Esophagus muscularis mucosa (tissue), 4 donors: ENCODE measurements at regions not wholly inside any gene's neighbourhood (a gene's known extent, or its start where the extent isn't known, plus 50 kb on each side); places are given as distances from the start of the nearest gene placed in this dataset.
"Not testable (repeated sequence)": the region's sequence is repeated elsewhere in the genome, so short reads cannot be mapped to it uniquely, and the experiment has no call there.

Experiments used
- DNase-seq: peaks from one replicate; pipeline ENCODE4 v3.0.0-alpha.2; 2017; ENCODE audit errors: extremely low spot score
- H3K27ac ChIP-seq, 4 donors: fragments of 200-600 bp; sonication (generic); replicated peaks in 1 of 4; 1 replicate in 3 of 4; 2 replicates in 1 of 4; pipeline ENCODE4 v1.5.1; 2016 to 2019; ENCODE audit warnings: mild to moderate bottlenecking in 1 of 4
- H3K27me3 ChIP-seq, 4 donors: fragments of 200-600 bp; sonication (generic); one replicate each; pipeline versions ENCODE4 v1.5.1 to v1.6.0; 2016 to 2019
- H3K36me3 ChIP-seq, 4 donors: fragments of 200-600 bp; sonication (generic); one replicate each; pipeline ENCODE4 v1.5.1; 2016 to 2019
- H3K4me1 ChIP-seq, 4 donors: fragments of 200-600 bp; sonication (generic); one replicate each; pipeline ENCODE4 v1.5.1; 2016 to 2019
- H3K4me3 ChIP-seq, 4 donors: fragments of 200-600 bp; sonication (generic); 1 replicate in 2 of 4; 2 replicates in 2 of 4; pipeline ENCODE4 v1.5.1; 2016 to 2019; ENCODE audit warnings: mild to moderate bottlenecking in 4 of 4, moderate library complexity in 1 of 4
- H3K9me3 ChIP-seq, 4 donors: fragments of 200-600 bp; sonication (generic); 1 replicate in 3 of 4; 2 replicates in 1 of 4; pipeline ENCODE4 v1.5.1; 2016 to 2019
- EP300 ChIP-seq: sonication (generic); formaldehyde crosslinking; IDR thresholded peaks from one replicate; pipeline ENCODE4 v1.6.1; 2017; ENCODE audit warnings: antibody characterized with exemption
- POLR2A ChIP-seq: fragments of 450-650 bp; IDR thresholded peaks from one replicate; pipeline ENCODE4 v1.6.1; 2017; ENCODE audit warnings: antibody characterized with exemption, moderate library complexity, mild to moderate bottlenecking, low read depth
- POLR2AphosphoS5 ChIP-seq, 2 donors: sonication (generic); formaldehyde crosslinking; IDR thresholded peaks; one replicate each; pipeline ENCODE4 v1.6.1; 2017; ENCODE audit warnings: antibody characterized with exemption in 2 of 2
- WGBS: methylation state at CpG from one replicate; pipeline ENCODE4 v1.1.5; 2018; 5-methylcytosine and 5-hydroxymethylcytosine counted together
- intact Hi-C: fragments of 100-400 bp; cut with DNase I; formaldehyde crosslinking; loops from one replicate; pipeline ENCODE4 v1.15.1; 2023
- TF ChIP-seq, protein P1 (sequence below), 3 experiments: fragments of 200-600 bp in 2 of 3; fragments of 450-650 bp in 1 of 3; sonication (generic) in 2 of 3; IDR thresholded peaks; one replicate each; pipeline ENCODE4 v1.5.1; 2017 to 2019; ENCODE audit warnings: antibody characterized with exemption in 3 of 3, mild to moderate bottlenecking in 2 of 3, moderate library complexity in 1 of 3

DNA sequence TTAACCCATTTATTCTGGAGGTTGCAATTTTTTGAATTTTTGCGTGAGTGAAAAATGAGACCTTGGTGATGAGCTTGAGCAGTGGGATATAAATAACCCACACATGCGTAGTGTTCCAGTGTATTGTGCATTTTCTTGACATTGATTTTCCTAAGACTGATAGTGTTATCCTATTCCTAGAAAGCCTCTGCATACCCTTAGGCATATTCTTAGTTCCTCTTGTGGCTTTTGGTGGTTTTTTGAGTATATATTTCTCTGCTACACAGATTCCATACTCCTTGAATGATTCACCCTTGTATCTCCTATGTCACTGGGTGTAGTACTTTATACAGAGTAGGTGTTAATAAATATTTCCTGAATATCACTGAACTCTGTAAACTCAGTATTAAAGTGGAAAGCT lies 363.4 kb upstream of the PDE3A start:
- no peak for DNase-seq
- H3K36me3 ChIP-seq: no peaks in the 10 kb centered on the region
- no peaks in the 10 kb centered on the region for H3K27me3 ChIP-seq
- no peaks in the 10 kb centered on the region for H3K9me3 ChIP-seq
- intact Hi-C loops: no loop called here
- no peak overlapping the region for H3K27ac ChIP-seq
- WGBS: 59% methylated on average over 2 of the region's 2 CpGs
- no peak overlapping the region for H3K4me3 ChIP-seq
- TF ChIP-seq, protein P1, sequence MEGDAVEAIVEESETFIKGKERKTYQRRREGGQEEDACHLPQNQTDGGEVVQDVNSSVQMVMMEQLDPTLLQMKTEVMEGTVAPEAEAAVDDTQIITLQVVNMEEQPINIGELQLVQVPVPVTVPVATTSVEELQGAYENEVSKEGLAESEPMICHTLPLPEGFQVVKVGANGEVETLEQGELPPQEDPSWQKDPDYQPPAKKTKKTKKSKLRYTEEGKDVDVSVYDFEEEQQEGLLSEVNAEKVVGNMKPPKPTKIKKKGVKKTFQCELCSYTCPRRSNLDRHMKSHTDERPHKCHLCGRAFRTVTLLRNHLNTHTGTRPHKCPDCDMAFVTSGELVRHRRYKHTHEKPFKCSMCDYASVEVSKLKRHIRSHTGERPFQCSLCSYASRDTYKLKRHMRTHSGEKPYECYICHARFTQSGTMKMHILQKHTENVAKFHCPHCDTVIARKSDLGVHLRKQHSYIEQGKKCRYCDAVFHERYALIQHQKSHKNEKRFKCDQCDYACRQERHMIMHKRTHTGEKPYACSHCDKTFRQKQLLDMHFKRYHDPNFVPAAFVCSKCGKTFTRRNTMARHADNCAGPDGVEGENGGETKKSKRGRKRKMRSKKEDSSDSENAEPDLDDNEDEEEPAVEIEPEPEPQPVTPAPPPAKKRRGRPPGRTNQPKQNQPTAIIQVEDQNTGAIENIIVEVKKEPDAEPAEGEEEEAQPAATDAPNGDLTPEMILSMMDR (IDR thresholded peaks at IDR 0.05): no peak
- TF ChIP-seq EP300 (no peak), POLR2AphosphoS5 (IDR thresholded peaks at IDR 0.05) (no peak), POLR2A (no peak)
- H3K4me1 ChIP-seq: no peaks in the 10 kb centered on the region

DNA sequence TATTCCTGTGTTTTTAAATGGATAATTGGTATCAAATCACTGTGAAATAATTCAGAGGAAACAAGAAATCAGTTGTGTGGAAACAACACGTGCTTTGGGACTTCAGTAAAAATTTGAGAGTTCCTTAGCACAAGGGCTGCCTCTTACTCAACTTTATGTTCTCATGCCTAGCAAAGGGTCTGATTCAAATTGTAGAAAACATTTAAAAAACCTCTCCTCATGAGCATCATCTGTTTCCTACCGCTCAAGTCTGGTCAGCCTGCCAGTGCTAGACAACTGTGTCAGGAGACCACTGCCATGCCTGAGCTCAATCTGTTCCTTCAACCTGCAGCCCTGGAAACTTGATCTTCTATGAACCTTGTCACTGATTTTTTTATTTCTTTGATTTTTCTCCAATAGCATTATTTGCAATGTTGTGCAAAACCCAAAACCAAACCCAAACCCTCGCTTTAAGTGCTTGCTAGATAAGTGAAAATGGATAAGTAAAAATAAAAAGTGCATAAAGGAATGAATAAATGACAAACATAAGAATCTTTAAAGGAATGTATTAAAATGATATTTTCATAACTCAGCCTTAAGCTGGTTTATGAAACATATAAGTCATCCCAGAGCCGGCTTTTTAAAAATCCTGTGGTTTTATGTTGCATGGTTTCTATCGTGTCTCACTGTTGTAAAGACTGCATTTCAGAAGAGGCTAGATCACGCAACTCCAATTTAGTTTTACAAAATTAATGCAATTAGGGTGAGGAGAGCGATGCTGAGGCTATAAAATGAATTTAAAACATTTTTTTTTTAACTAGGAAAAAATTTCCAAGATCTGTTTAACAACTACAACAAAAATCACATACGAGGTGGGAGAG lies 361.2 kb upstream of the PDE3A start:
- no peak for DNase-seq
- no peak overlapping the region for H3K4me3 ChIP-seq
- no peaks in the 10 kb centered on the region for H3K9me3 ChIP-seq
- no peaks in the 10 kb centered on the region for H3K27me3 ChIP-seq
- H3K27ac ChIP-seq: no peak overlapping the region
- H3K36me3 ChIP-seq: no peaks in the 10 kb centered on the region
- peaks cover 0 to 12% (median 6%) of the 10 kb centered on the region in 4 donors for H3K4me1 ChIP-seq
- WGBS: 88% methylated on average over 8 of the region's 8 CpGs
- TF ChIP-seq EP300: no peak
- no peak for TF ChIP-seq POLR2AphosphoS5 (IDR thresholded peaks at IDR 0.05)
- TF ChIP-seq POLR2A: no peak
- TF ChIP-seq, protein P1 (IDR thresholded peaks at IDR 0.05): no peak
- intact Hi-C loops: no loop called here

DNA sequence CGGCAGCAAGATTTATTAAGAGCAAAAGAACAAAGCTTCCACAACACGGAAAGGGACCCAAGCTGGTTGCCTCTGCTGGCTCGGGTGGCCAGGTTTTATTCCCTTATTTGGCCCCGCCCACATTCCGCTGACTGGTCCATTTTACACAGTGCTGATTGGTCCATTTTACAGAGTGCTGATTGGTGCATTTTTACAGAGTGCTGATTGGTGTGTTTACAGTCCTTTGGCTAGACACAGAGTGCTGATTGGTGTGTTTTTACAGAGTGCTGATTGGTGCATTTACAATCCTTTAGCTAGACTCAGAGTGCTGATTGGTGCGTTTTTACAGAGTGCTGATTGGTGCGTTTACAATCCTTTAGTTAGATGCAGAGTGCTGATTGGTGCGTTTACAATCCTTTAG lies 358.4 kb upstream of the PDE3A start:
- WGBS: 95% methylated on average over 8 of the region's 8 CpGs

DNA sequence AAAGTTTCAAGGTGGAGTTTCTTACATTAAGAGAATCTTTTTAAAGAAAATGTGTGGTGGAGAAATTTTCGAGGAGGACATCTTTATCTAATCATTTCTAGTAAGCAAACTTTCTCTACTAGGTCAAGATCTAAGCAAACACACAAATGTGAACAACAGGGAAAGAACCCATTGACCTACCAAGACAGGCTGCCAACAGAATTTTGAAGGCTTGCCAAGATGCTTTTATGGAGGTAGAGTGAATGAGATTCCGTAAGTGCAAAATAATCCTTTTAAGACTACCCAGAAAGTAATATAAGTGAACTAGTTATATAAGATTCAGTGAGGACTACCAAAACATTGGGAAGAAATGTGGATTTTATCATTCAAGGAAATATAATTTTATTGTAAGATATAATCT lies 357.1 kb upstream of the PDE3A start:
- DNase-seq: no peak
- H3K4me3 ChIP-seq: no peak overlapping the region
- H3K27me3 ChIP-seq: no peaks in the 10 kb centered on the region
- peaks cover 0 to 12% (median 6%) of the 10 kb centered on the region in 4 donors for H3K4me1 ChIP-seq
- intact Hi-C loops: no loop called here
- H3K36me3 ChIP-seq: no peaks in the 10 kb centered on the region
- H3K27ac ChIP-seq: no peak overlapping the region
- TF ChIP-seq POLR2A: no peak
- TF ChIP-seq, protein P1 (IDR thresholded peaks at IDR 0.05): no peak
- no peak for TF ChIP-seq POLR2AphosphoS5 (IDR thresholded peaks at IDR 0.05)
- TF ChIP-seq EP300: no peak
- H3K9me3 ChIP-seq: no peaks in the 10 kb centered on the region
- WGBS: 35% methylated on average over 2 of the region's 2 CpGs

More for the DNA sequence above, 358.4 kb upstream of the PDE3A start:
- H3K27ac ChIP-seq, intact Hi-C loops, H3K9me3 ChIP-seq, H3K36me3 ChIP-seq, H3K27me3 ChIP-seq, H3K4me3 ChIP-seq, DNase-seq: not testable (repeated sequence)
- H3K4me1 ChIP-seq: peaks cover 0 to 12% (median 6%) of the 10 kb centered on the region in 4 donors

DNA sequence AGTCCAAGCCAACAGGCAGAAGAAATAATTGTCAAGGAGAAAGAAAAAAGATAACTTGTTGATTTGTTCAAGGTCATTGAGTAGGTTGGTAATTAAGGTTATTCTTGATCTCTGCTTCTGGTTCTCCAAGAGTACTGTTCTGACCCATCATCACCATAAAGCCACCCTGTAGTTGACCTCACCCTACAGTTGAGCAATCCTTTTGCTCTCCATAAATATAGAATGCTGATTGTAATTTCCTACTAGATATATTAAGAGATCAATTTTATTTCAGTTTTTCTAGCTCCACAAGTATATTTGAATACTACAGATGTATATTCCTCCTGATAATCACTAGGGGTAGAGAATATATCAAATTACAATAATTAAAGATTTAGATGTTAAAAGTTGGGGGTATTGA lies 350.5 kb upstream of the PDE3A start:
- no peaks in the 10 kb centered on the region for H3K4me1 ChIP-seq
- TF ChIP-seq, protein P1 (IDR thresholded peaks at IDR 0.05): no peak
- TF ChIP-seq POLR2A: no peak
- no peaks in the 10 kb centered on the region for H3K36me3 ChIP-seq
- no peaks in the 10 kb centered on the region for H3K9me3 ChIP-seq
- no peaks in the 10 kb centered on the region for H3K27me3 ChIP-seq
- H3K27ac ChIP-seq: no peak overlapping the region
- H3K4me3 ChIP-seq: no peak overlapping the region
- intact Hi-C loops: no loop called here
- DNase-seq: no peak
